ENCODE measurements at regions not wholly inside any gene's neighbourhood (a gene's known extent, or its start where the extent isn't known, plus 50 kb on each side); places are given as distances from the start of the nearest gene placed in this dataset.

DNA sequence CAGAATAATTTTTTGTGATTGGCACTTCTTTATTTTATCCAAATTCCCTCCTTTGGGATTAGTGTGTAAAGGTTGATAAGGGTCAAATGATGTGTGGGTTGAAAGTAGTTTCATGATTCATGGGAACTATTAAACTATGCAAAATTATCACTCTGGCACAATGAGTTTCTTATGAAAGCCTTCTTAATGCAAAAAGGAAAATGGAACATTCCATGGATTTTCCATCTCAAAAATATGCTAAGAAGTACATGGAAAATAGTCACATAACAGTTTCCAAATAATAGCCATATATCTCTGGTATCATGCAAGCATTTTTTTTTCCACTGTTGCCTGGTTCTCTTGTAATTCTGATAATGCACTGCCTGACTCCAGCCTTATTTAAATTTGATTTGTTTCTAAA is 639.7 kb downstream of the NR4A2 start:
- TF ChIP-seq, protein P1, sequence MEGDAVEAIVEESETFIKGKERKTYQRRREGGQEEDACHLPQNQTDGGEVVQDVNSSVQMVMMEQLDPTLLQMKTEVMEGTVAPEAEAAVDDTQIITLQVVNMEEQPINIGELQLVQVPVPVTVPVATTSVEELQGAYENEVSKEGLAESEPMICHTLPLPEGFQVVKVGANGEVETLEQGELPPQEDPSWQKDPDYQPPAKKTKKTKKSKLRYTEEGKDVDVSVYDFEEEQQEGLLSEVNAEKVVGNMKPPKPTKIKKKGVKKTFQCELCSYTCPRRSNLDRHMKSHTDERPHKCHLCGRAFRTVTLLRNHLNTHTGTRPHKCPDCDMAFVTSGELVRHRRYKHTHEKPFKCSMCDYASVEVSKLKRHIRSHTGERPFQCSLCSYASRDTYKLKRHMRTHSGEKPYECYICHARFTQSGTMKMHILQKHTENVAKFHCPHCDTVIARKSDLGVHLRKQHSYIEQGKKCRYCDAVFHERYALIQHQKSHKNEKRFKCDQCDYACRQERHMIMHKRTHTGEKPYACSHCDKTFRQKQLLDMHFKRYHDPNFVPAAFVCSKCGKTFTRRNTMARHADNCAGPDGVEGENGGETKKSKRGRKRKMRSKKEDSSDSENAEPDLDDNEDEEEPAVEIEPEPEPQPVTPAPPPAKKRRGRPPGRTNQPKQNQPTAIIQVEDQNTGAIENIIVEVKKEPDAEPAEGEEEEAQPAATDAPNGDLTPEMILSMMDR (IDR thresholded peaks at IDR 0.05; ENCODE audit: insufficient read depth, missing control alignments), result no peak
- peak; percentile 46 for FAIRE-seq
- no peak for DNase-seq (ENCODE audit: insufficient read length, low spot score)

DNA sequence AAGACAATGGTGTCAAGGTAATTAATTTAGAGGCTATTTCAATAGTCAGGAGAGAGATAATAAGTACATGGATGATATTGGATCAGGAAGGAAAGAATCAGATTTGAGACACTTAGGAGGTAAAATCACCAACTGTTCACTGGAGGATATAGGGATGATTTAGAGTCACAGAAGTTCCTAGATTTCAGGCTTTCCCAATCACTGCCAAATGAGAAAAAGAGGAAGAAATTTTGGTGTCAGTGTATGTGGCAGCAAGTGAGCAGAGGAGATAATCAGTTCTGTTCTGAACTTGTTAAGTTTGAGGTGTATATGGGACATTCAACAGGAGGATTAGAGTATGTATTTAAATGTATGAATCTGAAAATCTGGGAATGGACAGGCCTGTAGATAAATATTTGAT is 640.4 kb downstream of the NR4A2 start:
- FAIRE-seq, result no peak
- no peak for DNase-seq (ENCODE audit: insufficient read length, low spot score)
- TF ChIP-seq, protein P1 (IDR thresholded peaks at IDR 0.05; ENCODE audit: insufficient read depth, missing control alignments), result no peak

DNA sequence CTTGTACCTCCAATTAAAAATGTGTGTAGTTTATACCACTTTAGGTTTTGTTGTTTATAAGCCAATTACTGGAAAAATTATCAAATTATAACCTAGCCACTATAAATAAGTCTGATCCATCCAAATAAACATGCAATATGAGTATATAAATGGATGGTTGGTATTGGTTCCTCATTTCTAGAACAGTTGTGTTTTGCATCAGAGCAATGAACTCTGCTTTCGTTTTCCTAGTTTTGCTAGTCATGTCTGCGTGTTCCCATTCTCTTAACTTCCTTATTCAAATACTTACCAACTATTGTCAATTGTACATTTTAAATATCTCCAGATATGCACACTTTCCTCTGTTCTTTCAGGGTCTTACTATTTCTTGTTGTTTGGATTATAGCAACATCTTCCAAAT is 641.7 kb downstream of the NR4A2 start:
- DNase-seq (ENCODE audit: insufficient read length, low spot score), result no peak
- FAIRE-seq, result no peak
- TF ChIP-seq, protein P1 (IDR thresholded peaks at IDR 0.05; ENCODE audit: insufficient read depth, missing control alignments), result no peak

DNA sequence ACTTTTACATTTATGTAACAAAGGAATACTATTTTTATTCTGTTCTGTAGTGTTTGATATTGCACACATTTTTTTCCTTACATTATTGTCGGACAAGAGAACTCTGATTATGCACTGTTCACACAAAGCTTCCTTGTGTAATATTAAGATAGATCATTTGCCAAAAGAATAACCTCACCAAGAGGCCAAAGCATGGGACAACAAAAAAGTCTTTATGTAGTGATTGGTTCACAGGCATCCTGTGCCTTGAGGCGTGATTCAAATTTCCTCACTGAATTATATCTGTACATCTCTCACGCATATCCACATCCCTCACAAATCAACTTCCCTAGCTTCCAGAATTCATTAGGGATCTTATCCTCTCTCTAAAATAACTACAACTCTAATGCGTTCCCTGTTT is 642.7 kb downstream of the NR4A2 start:
- DNase-seq (ENCODE audit: insufficient read length, low spot score) (no peak), FAIRE-seq (no peak)
- TF ChIP-seq, protein P1 (IDR thresholded peaks at IDR 0.05; ENCODE audit: insufficient read depth, missing control alignments), result no peak

DNA sequence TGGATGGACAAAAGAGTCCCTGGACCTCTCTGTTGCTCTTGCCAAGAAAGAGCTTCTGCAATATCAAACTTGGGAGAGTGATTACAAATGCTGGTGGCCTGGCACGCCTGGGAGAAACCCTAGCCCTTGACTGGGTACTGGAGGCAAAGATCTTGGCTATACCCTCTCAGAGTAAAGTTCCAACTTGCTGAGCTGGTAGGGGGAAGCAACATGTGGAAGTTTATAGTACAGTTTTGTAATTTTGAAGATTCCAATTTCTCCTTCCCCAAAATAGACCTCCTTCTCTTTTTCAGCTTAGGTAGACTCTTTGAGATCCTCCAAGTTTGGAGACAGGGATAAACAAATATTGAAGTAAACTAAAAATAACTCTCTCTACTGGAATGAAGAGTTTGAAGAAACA is 645.3 kb downstream of the NR4A2 start:
- FAIRE-seq, result no peak
- TF ChIP-seq, protein P1 (IDR thresholded peaks at IDR 0.05; ENCODE audit: insufficient read depth, missing control alignments), result no peak
- no peak for DNase-seq (ENCODE audit: insufficient read length, low spot score)

DNA sequence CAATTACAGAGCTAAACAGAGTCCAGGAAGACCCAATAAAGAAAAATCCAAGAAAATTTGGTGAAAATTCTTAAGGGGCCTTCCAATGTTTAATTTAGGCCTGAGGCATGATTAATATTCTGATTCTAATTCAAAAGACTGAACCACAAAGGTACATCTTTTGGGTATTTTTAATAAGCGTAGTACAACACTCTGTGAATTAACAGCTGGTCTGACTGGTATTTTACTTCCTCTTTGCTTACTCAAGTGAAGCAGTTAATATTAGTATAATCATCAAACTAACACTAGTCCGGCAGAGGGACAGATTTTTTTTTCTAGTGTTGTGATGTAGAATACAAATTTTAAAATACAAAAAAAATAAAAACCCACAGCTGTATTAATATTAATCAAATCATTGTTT is 652.9 kb downstream of the NR4A2 start:
- FAIRE-seq (no peak), DNase-seq (ENCODE audit: insufficient read length, low spot score) (no peak)
- TF ChIP-seq, protein P1 (IDR thresholded peaks at IDR 0.05; ENCODE audit: insufficient read depth, missing control alignments), result no peak

DNA sequence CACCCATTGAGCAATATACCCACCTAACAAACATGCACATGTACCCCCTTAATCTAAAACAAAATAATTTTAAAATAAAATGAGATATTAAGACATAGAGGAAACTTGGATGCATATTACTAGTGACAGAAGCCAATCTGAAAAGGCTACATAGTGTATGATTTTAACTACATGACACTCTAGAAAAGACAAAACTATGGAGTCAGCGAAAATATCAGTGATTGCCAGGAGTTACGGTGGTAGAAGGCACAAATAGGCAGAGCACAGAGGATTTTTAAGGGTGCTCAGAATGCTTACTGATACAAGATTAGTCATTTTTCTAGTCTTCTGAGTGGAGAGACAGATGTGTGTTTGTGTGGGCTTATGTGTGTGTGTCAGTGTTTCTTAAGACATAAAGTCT is 656.6 kb downstream of the NR4A2 start:
- TF ChIP-seq, protein P1 (IDR thresholded peaks at IDR 0.05; ENCODE audit: insufficient read depth, missing control alignments), result no peak
- no peak for FAIRE-seq
- no peak for DNase-seq (ENCODE audit: insufficient read length, low spot score)

Data from D721Med (cell line).